ENCODE measurements at regions not wholly inside any gene's neighbourhood (a gene's known extent, or its start where the extent isn't known, plus 50 kb on each side); places are given as distances from the start of the nearest gene placed in this dataset.

GRCh38 chr1:199734186-199734585, 293.3 kb upstream of the NR5A2 start:
- Histone ChIP-seq H3K4me1 (ENCODE audit: insufficient read depth, low read length) (no peaks in the 10 kb centered on the region), H3K36me3 (ENCODE audit: insufficient read depth, low read length) (no peaks in the 10 kb centered on the region), H3K27ac (ENCODE audit: low read depth, low read length) (no peak overlapping the region), H3K27me3 (ENCODE audit: insufficient read depth, low read length) (no peaks in the 10 kb centered on the region), H3K4me3 (ENCODE audit: low read length in 2 of 2) (no peak overlapping the region), H3K9me3 (ENCODE audit: control insufficient read depth in 1 of 2, low read length in 2 of 2) (no peaks in the 10 kb centered on the region)
- Mint-ChIP-seq H3K9me3 (peaks cover 0 to 10% (median 0%) of the 10 kb centered on the region in 8 donors), H3K36me3 (no peaks in the 10 kb centered on the region), H3K27me3 (peaks cover under 1 to 1% of the 10 kb centered on the region in 2 donors), H3K4me1 (no peaks in the 10 kb centered on the region), H3K4me3 (no peak overlapping the region), H3K27ac (no peak overlapping the region)
- CTCF ChIA-PET (ENCODE audit: partially characterized antibody): no interaction called here
- POLR2A ChIA-PET (ENCODE audit: partially characterized antibody): no interaction called here
- intact Hi-C loops (cut with micrococcal nuclease): no loop called here
- no peak for DNase-seq

GRCh38 chr1:199735660-199736059, 291.9 kb upstream of the NR5A2 start:
- Histone ChIP-seq H3K4me1 (ENCODE audit: insufficient read depth, low read length) (no peaks in the 10 kb centered on the region), H3K36me3 (ENCODE audit: insufficient read depth, low read length) (no peaks in the 10 kb centered on the region), H3K27me3 (ENCODE audit: insufficient read depth, low read length) (no peaks in the 10 kb centered on the region), H3K9me3 (ENCODE audit: control insufficient read depth in 1 of 2, low read length in 2 of 2) (no peaks in the 10 kb centered on the region), H3K4me3 (ENCODE audit: low read length in 2 of 2) (no peak overlapping the region), H3K27ac (ENCODE audit: low read depth, low read length) (no peak overlapping the region)
- peaks cover 0 to 9% (median 0%) of the 10 kb centered on the region in 8 donors for H3K9me3 Mint-ChIP-seq
- POLR2A ChIA-PET (ENCODE audit: partially characterized antibody): no interaction called here
- H3K4me1 Mint-ChIP-seq: no peaks in the 10 kb centered on the region
- intact Hi-C loops (cut with micrococcal nuclease): no loop called here
- CTCF ChIA-PET (ENCODE audit: partially characterized antibody): no interaction called here
- H3K27me3 Mint-ChIP-seq: no peaks in the 10 kb centered on the region
- no peak overlapping the region for H3K4me3 Mint-ChIP-seq
- no peak for DNase-seq
- no peaks in the 10 kb centered on the region for H3K36me3 Mint-ChIP-seq
- H3K27ac Mint-ChIP-seq: no peak overlapping the region

GRCh38 chr1:199736646-199737045, 290.9 kb upstream of the NR5A2 start:
- H3K27ac ChIP-seq (ENCODE audit: low read depth, low read length): no peak overlapping the region
- no peaks in the 10 kb centered on the region for H3K4me1 ChIP-seq (ENCODE audit: insufficient read depth, low read length)
- H3K27me3 ChIP-seq (ENCODE audit: insufficient read depth, low read length): no peaks in the 10 kb centered on the region
- Mint-ChIP-seq H3K27ac (no peak overlapping the region), H3K27me3 (no peaks in the 10 kb centered on the region), H3K4me3 (no peak overlapping the region), H3K36me3 (no peaks in the 10 kb centered on the region), H3K4me1 (no peaks in the 10 kb centered on the region), H3K9me3 (peaks cover 0 to 6% (median 0%) of the 10 kb centered on the region in 8 donors)
- no peak overlapping the region for H3K4me3 ChIP-seq (ENCODE audit: low read length in 2 of 2)
- intact Hi-C loops (cut with micrococcal nuclease): no loop called here
- H3K9me3 ChIP-seq (ENCODE audit: control insufficient read depth in 1 of 2, low read length in 2 of 2): no peaks in the 10 kb centered on the region
- POLR2A ChIA-PET (ENCODE audit: partially characterized antibody): no interaction called here
- H3K36me3 ChIP-seq (ENCODE audit: insufficient read depth, low read length): no peaks in the 10 kb centered on the region
- CTCF ChIA-PET (ENCODE audit: partially characterized antibody): no interaction called here
- no peak for DNase-seq

GRCh38 chr1:199741586-199741985, 285.9 kb upstream of the NR5A2 start:
- no peaks in the 10 kb centered on the region for H3K4me1 ChIP-seq (ENCODE audit: insufficient read depth, low read length)
- Mint-ChIP-seq H3K27ac (no peak overlapping the region), H3K9me3 (no peaks in the 10 kb centered on the region), H3K4me3 (no peak overlapping the region), H3K27me3 (peaks cover 0 to 2% of the 10 kb centered on the region in 2 donors), H3K4me1 (no peaks in the 10 kb centered on the region), H3K36me3 (no peaks in the 10 kb centered on the region)
- ChIA-PET POLR2A (ENCODE audit: partially characterized antibody) (no interaction called here), CTCF (ENCODE audit: partially characterized antibody) (no interaction called here)
- H3K9me3 ChIP-seq (ENCODE audit: control insufficient read depth in 1 of 2, low read length in 2 of 2): no peaks in the 10 kb centered on the region
- peaks cover 5% of the 10 kb centered on the region for H3K27me3 ChIP-seq (ENCODE audit: insufficient read depth, low read length)
- no peak overlapping the region for H3K4me3 ChIP-seq (ENCODE audit: low read length in 2 of 2)
- no peak overlapping the region for H3K27ac ChIP-seq (ENCODE audit: low read depth, low read length)
- DNase-seq: no peak
- no peaks in the 10 kb centered on the region for H3K36me3 ChIP-seq (ENCODE audit: insufficient read depth, low read length)
- intact Hi-C loops (cut with micrococcal nuclease): no loop called here

GRCh38 chr1:199742547-199742946, 285.0 kb upstream of the NR5A2 start:
- no peaks in the 10 kb centered on the region for H3K9me3 ChIP-seq (ENCODE audit: control insufficient read depth in 1 of 2, low read length in 2 of 2)
- no peak for DNase-seq
- no peak overlapping the region for H3K4me3 Mint-ChIP-seq
- H3K36me3 ChIP-seq (ENCODE audit: insufficient read depth, low read length): no peaks in the 10 kb centered on the region
- CTCF ChIA-PET (ENCODE audit: partially characterized antibody): no interaction called here
- intact Hi-C loops (cut with micrococcal nuclease): no loop called here
- H3K4me1 ChIP-seq (ENCODE audit: insufficient read depth, low read length): no peaks in the 10 kb centered on the region
- H3K36me3 Mint-ChIP-seq: no peaks in the 10 kb centered on the region
- no peak overlapping the region for H3K27ac ChIP-seq (ENCODE audit: low read depth, low read length)
- H3K4me3 ChIP-seq (ENCODE audit: low read length in 2 of 2): no peak overlapping the region
- no peaks in the 10 kb centered on the region for H3K4me1 Mint-ChIP-seq
- H3K27ac Mint-ChIP-seq: no peak overlapping the region
- peaks cover 0 to 2% of the 10 kb centered on the region in 2 donors for H3K27me3 Mint-ChIP-seq
- no peaks in the 10 kb centered on the region for H3K9me3 Mint-ChIP-seq
- H3K27me3 ChIP-seq (ENCODE audit: insufficient read depth, low read length): peaks cover 5% of the 10 kb centered on the region
- POLR2A ChIA-PET (ENCODE audit: partially characterized antibody): no interaction called here

- Mint-ChIP-seq H3K27ac (no peak overlapping the region), H3K9me3 (no peaks in the 10 kb centered on the region), H3K4me1 (no peaks in the 10 kb centered on the region), H3K4me3 (no peak overlapping the region), H3K27me3 (peaks cover 0 to 2% of the 10 kb centered on the region in 2 donors), H3K36me3 (no peaks in the 10 kb centered on the region)
- Histone ChIP-seq H3K4me3 (ENCODE audit: low read length in 2 of 2) (no peak overlapping the region), H3K36me3 (ENCODE audit: insufficient read depth, low read length) (no peaks in the 10 kb centered on the region), H3K9me3 (ENCODE audit: control insufficient read depth in 1 of 2, low read length in 2 of 2) (no peaks in the 10 kb centered on the region), H3K4me1 (ENCODE audit: insufficient read depth, low read length) (no peaks in the 10 kb centered on the region), H3K27me3 (ENCODE audit: insufficient read depth, low read length) (peaks cover 5% of the 10 kb centered on the region), H3K27ac (ENCODE audit: low read depth, low read length) (no peak overlapping the region)
- ChIA-PET CTCF (ENCODE audit: partially characterized antibody) (no interaction called here), POLR2A (ENCODE audit: partially characterized antibody) (no interaction called here)
- intact Hi-C loops (cut with micrococcal nuclease): no loop called here
- DNase-seq: no peak
These were observed 284.3 kb upstream of the NR5A2 start for GRCh38 chr1:199743227-199743626.

GRCh38 chr1:199746666-199747384, 280.7 kb upstream of the NR5A2 start:
- Mint-ChIP-seq H3K9me3 (no peaks in the 10 kb centered on the region), H3K4me3 (no peak overlapping the region), H3K36me3 (no peaks in the 10 kb centered on the region), H3K27me3 (peaks cover 4 to 6% of the 10 kb centered on the region in 2 donors), H3K4me1 (no peaks in the 10 kb centered on the region), H3K27ac (no peak overlapping the region)
- Histone ChIP-seq H3K27ac (ENCODE audit: low read depth, low read length) (no peak overlapping the region), H3K27me3 (ENCODE audit: insufficient read depth, low read length) (peaks cover 5% of the 10 kb centered on the region), H3K9me3 (ENCODE audit: control insufficient read depth in 1 of 2, low read length in 2 of 2) (no peaks in the 10 kb centered on the region), H3K36me3 (ENCODE audit: insufficient read depth, low read length) (no peaks in the 10 kb centered on the region), H3K4me1 (ENCODE audit: insufficient read depth, low read length) (no peaks in the 10 kb centered on the region), H3K4me3 (ENCODE audit: low read length in 2 of 2) (no peak overlapping the region)
- CTCF ChIA-PET (ENCODE audit: partially characterized antibody): no interaction called here
- intact Hi-C loops (cut with micrococcal nuclease): no loop called here
- POLR2A ChIA-PET (ENCODE audit: partially characterized antibody): no interaction called here
- DNase-seq: no peak

GRCh38 chr1:199747984-199748383, 279.5 kb upstream of the NR5A2 start:
- Histone ChIP-seq H3K4me1 (ENCODE audit: insufficient read depth, low read length) (no peaks in the 10 kb centered on the region), H3K4me3 (ENCODE audit: low read length in 2 of 2) (no peak overlapping the region), H3K9me3 (ENCODE audit: control insufficient read depth in 1 of 2, low read length in 2 of 2) (no peaks in the 10 kb centered on the region), H3K27ac (ENCODE audit: low read depth, low read length) (no peak overlapping the region), H3K36me3 (ENCODE audit: insufficient read depth, low read length) (no peaks in the 10 kb centered on the region), H3K27me3 (ENCODE audit: insufficient read depth, low read length) (peaks cover 5% of the 10 kb centered on the region)
- H3K36me3 Mint-ChIP-seq: no peaks in the 10 kb centered on the region
- DNase-seq: no peak
- no peak overlapping the region for H3K27ac Mint-ChIP-seq
- H3K9me3 Mint-ChIP-seq: no peaks in the 10 kb centered on the region
- no peaks in the 10 kb centered on the region for H3K4me1 Mint-ChIP-seq
- H3K27me3 Mint-ChIP-seq: peaks cover 4 to 6% of the 10 kb centered on the region in 2 donors
- POLR2A ChIA-PET (ENCODE audit: partially characterized antibody): no interaction called here
- CTCF ChIA-PET (ENCODE audit: partially characterized antibody): no interaction called here
- intact Hi-C loops (cut with micrococcal nuclease): no loop called here
- H3K4me3 Mint-ChIP-seq: no peak overlapping the region
